ENCODE measurements at regions not wholly inside any gene's neighbourhood (a gene's known extent, or its start where the extent isn't known, plus 50 kb on each side); places are given as distances from the start of the nearest gene placed in this dataset.

DNA sequence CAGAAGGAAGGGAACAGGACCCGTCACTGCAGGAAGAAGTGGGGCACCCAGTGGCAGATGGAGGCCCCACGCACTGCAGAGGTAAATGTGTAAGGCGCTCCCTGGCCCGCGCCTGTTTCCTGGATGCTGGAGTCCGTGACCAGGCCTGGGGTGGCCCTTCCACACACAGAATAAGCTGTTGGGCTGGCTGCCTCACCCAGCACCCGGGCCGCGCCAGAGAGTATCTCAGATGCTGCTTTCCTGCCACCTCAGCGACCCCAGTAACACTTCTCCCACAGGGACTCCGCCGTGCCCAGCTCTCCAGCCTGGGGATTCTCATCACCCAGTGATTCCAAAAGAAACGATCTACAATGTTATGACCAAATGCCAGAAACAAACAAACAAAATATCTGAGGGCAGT, 1993.1 kb downstream of the TP53TG3F start:
- no peak for DNase-seq (ENCODE audit: low read depth)
- no peak overlapping the region for H3K4me3 ChIP-seq (ENCODE audit: low read depth, low read length)
- no peak for TF ChIP-seq MYC (IDR thresholded peaks at IDR 0.05; ENCODE audit: low read depth, low read length)
- TF ChIP-seq, protein P1, sequence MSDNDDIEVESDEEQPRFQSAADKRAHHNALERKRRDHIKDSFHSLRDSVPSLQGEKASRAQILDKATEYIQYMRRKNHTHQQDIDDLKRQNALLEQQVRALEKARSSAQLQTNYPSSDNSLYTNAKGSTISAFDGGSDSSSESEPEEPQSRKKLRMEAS (IDR thresholded peaks at IDR 0.05; ENCODE audit: low read depth, low read length): no peak
- TF ChIP-seq, protein P2, sequence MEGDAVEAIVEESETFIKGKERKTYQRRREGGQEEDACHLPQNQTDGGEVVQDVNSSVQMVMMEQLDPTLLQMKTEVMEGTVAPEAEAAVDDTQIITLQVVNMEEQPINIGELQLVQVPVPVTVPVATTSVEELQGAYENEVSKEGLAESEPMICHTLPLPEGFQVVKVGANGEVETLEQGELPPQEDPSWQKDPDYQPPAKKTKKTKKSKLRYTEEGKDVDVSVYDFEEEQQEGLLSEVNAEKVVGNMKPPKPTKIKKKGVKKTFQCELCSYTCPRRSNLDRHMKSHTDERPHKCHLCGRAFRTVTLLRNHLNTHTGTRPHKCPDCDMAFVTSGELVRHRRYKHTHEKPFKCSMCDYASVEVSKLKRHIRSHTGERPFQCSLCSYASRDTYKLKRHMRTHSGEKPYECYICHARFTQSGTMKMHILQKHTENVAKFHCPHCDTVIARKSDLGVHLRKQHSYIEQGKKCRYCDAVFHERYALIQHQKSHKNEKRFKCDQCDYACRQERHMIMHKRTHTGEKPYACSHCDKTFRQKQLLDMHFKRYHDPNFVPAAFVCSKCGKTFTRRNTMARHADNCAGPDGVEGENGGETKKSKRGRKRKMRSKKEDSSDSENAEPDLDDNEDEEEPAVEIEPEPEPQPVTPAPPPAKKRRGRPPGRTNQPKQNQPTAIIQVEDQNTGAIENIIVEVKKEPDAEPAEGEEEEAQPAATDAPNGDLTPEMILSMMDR (IDR thresholded peaks at IDR 0.05; ENCODE audit: low read depth, low read length): no peak
- TF ChIP-seq POLR2A (IDR thresholded peaks at IDR 0.05; ENCODE audit: extremely low read depth, insufficient read length): no peak

DNA sequence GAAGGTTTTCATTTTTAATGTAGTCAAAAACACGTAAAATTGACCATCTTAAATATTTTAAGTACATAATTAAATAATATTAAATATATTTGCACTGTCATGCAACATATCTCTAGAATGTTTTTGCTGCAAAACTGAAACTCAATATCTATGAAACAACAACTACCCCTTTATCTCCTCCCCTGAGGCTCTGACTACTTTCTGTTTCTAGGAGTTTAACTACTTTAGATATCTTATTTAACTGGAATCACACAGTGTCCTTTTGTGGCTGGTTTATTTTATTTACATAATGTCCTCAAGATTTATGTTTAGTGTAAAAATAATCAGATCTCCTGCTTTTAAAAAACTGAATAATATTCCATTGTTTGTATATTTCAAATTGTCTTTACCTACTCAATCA, 2003.9 kb downstream of the TP53TG3F start:
- no peak for DNase-seq (ENCODE audit: low read depth)
- no peak overlapping the region for H3K4me3 ChIP-seq (ENCODE audit: low read depth, low read length)
- TF ChIP-seq, protein P2 (IDR thresholded peaks at IDR 0.05; ENCODE audit: low read depth, low read length): no peak
- no peak for TF ChIP-seq MYC (IDR thresholded peaks at IDR 0.05; ENCODE audit: low read depth, low read length)
- no peak for TF ChIP-seq POLR2A (IDR thresholded peaks at IDR 0.05; ENCODE audit: extremely low read depth, insufficient read length)
- TF ChIP-seq, protein P1 (IDR thresholded peaks at IDR 0.05; ENCODE audit: low read depth, low read length): no peak

DNA sequence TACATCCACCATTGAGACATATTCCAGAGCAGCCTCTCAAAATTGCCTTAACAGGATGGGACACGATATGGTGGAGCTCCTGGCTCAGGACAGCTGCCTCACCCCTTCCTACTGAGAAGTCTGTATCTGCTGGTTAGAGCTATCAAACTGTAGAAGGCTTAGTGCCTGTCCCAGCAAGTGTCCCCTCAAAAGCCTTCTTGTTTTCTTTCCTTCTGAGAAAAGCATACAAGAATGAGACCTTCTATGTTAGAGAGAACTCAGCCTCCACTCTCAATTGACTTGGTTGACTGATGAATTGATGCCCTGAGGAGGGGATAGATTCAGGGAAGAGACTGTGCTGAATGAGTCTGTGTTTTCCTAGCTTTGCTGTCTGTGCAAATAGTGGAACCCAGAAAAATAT, 2020.9 kb downstream of the TP53TG3F start:
- H3K4me3 ChIP-seq (ENCODE audit: low read depth, low read length): no peak overlapping the region
- no peak for DNase-seq (ENCODE audit: low read depth)
- TF ChIP-seq POLR2A (IDR thresholded peaks at IDR 0.05; ENCODE audit: extremely low read depth, insufficient read length): no peak
- TF ChIP-seq, protein P1 (IDR thresholded peaks at IDR 0.05; ENCODE audit: low read depth, low read length): no peak
- TF ChIP-seq MYC (IDR thresholded peaks at IDR 0.05; ENCODE audit: low read depth, low read length): no peak
- TF ChIP-seq, protein P2 (IDR thresholded peaks at IDR 0.05; ENCODE audit: low read depth, low read length): no peak

DNA sequence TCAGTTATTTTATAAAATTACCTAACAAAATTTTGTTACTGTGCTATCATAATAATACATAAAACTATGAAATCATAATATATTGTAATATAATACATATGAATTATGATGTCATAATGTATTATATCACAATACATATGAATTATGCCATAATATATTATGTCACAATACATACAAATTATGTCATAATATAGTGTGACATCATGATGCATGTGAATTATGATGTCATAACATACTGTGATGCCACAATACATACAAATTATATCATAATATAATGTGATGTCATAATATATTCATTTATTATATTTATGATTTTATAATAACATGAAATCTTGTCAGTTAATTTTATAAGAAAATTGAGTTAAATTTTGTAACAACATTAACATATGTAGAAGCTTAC, 2021.6 kb downstream of the TP53TG3F start:
- no peak for DNase-seq (ENCODE audit: low read depth)
- no peak overlapping the region for H3K4me3 ChIP-seq (ENCODE audit: low read depth, low read length)
- TF ChIP-seq, protein P2 (IDR thresholded peaks at IDR 0.05; ENCODE audit: low read depth, low read length): no peak
- TF ChIP-seq, protein P1 (IDR thresholded peaks at IDR 0.05; ENCODE audit: low read depth, low read length): no peak
- TF ChIP-seq MYC (IDR thresholded peaks at IDR 0.05; ENCODE audit: low read depth, low read length) (no peak), POLR2A (IDR thresholded peaks at IDR 0.05; ENCODE audit: extremely low read depth, insufficient read length) (no peak)

DNA sequence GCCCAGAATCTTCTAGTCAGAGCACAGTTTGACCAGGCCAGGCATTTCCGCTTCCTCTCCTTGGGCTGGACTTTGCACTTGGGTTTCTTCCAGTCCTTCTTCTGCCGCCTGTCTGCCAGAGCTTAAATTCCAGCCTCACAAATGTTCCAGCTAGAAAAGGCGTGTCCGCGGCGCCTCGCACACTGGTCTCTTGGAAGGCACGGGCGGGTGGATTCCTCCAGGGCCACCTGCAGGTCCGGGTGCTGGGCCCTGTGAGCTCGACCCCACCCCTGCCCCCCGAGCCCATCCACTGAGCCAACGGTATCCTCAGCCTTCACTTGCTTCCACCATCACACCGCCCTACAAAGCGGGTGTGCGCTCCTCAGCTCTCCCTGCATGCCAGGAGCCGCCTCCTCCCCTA, 2026.5 kb downstream of the TP53TG3F start:
- no peak overlapping the region for H3K4me3 ChIP-seq (ENCODE audit: low read depth, low read length)
- DNase-seq (ENCODE audit: low read depth): no peak
- TF ChIP-seq POLR2A (IDR thresholded peaks at IDR 0.05; ENCODE audit: extremely low read depth, insufficient read length) (no peak), MYC (IDR thresholded peaks at IDR 0.05; ENCODE audit: low read depth, low read length) (no peak)
- TF ChIP-seq, protein P2 (IDR thresholded peaks at IDR 0.05; ENCODE audit: low read depth, low read length): no peak
- TF ChIP-seq, protein P1 (IDR thresholded peaks at IDR 0.05; ENCODE audit: low read depth, low read length): no peak

DNA sequence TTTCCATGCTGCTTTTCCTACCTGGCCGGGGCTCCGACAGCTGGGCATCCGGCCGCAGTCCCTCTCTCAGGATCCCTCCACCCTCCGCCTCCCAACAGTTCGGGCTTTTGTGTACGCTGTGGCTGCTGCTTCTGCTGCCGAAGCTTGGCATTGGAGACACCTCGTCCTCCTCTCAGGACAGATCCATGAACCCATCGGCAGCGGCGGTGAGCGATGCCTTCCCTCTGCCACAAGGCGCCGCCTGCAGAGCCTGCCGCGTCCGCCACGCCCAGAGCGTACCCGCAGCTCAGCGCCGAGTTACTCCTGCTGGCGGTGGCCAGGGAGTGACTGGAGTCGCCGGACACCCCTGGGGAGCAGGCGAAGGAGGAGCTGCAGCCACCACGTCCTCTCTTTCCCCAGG, 2032.8 kb downstream of the TP53TG3F start:
- H3K4me3 ChIP-seq (ENCODE audit: low read depth, low read length): no peak overlapping the region
- DNase-seq (ENCODE audit: low read depth): no peak
- TF ChIP-seq, protein P1 (IDR thresholded peaks at IDR 0.05; ENCODE audit: low read depth, low read length): no peak
- TF ChIP-seq POLR2A (IDR thresholded peaks at IDR 0.05; ENCODE audit: extremely low read depth, insufficient read length) (no peak), MYC (IDR thresholded peaks at IDR 0.05; ENCODE audit: low read depth, low read length) (no peak)
- TF ChIP-seq, protein P2 (IDR thresholded peaks at IDR 0.05; ENCODE audit: low read depth, low read length): no peak

Measured in NB4 (cell line).